22Rv1 (cell line): ENCODE measurements at regions not wholly inside any gene's neighbourhood (a gene's known extent, or its start where the extent isn't known, plus 50 kb on each side); places are given as distances from the start of the nearest gene placed in this dataset.

ENCODE experiments used
- H3K27ac ChIP-seq: fragments of 450-650 bp; 2 replicates; pipeline ENCODE4 v1.5.1; 2017
- ZFX ChIP-seq: fragments of 450-650 bp; IDR thresholded peaks from 2 replicates; pipeline ENCODE4 v1.6.1; 2017; ENCODE audit warnings: antibody characterized with exemption, borderline replicate concordance
- TF ChIP-seq, protein P1 (sequence below): fragments of 450-650 bp; IDR thresholded peaks from 2 replicates; pipeline ENCODE4 v1.5.1; 2017; ENCODE audit warnings: mild to moderate bottlenecking

DNA sequence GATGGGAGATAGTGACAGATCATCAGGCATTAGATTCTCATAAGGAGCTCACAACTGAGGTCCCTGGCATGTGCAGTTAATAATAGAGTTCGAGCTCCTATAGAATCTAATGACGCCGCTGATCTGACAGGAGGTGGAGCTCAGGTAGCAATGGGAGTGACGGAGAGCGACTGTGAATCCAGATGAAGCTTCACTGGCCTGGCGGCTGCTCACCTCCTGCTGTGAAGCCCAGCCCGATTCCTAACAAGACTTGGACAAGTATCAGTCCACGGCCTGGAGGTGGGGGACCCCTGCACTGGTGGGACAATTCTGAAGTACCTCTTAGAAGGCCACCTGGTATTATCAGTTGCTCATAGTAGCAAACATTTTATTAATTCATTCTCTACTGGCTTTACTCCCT lies 377.9 kb upstream of the ITGA1 start:
- no peak overlapping the region for H3K27ac ChIP-seq
- TF ChIP-seq, protein P1, sequence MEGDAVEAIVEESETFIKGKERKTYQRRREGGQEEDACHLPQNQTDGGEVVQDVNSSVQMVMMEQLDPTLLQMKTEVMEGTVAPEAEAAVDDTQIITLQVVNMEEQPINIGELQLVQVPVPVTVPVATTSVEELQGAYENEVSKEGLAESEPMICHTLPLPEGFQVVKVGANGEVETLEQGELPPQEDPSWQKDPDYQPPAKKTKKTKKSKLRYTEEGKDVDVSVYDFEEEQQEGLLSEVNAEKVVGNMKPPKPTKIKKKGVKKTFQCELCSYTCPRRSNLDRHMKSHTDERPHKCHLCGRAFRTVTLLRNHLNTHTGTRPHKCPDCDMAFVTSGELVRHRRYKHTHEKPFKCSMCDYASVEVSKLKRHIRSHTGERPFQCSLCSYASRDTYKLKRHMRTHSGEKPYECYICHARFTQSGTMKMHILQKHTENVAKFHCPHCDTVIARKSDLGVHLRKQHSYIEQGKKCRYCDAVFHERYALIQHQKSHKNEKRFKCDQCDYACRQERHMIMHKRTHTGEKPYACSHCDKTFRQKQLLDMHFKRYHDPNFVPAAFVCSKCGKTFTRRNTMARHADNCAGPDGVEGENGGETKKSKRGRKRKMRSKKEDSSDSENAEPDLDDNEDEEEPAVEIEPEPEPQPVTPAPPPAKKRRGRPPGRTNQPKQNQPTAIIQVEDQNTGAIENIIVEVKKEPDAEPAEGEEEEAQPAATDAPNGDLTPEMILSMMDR, result no peak
- TF ChIP-seq ZFX, result no peak

DNA sequence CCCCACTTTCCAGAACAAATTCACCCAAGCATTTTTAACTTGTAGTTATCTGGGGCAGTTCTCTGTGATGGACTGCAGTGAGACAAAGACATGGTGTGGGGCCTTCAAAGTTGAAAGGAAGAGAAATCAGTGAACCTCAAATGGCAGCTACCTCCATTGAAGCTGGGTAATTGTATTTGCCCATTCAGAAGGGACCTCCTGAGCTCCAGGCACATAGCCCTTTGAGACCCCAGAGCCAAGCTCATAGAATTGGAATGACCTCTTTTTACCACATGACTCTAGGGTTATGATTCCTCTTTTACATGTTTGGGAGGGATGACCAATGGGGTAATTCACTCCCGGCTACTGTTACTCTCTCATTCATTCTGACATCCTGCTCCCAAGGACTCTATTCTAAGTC lies 368.4 kb upstream of the ITGA1 start:
- no peak for TF ChIP-seq ZFX
- TF ChIP-seq, protein P1, result no peak
- no peak overlapping the region for H3K27ac ChIP-seq

DNA sequence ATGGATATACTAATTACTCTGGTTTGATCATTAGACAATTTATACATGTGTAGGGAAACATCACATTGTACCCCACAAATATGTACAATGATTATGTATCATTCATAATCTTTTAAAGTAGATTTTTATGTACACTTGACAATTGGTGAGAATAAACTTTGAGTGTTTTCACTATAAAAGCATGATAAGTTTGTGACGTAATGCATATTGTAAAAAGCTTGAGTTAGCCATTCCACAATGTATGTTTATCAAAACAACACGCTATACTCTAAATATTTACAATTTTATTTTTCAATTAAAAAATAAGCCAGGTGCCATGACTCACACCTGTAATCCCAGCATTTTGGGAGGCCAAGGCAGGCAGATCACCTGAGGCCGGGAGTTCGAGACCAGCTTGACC lies 360.1 kb upstream of the ITGA1 start:
- TF ChIP-seq, protein P1, result no peak
- no peak overlapping the region for H3K27ac ChIP-seq

DNA sequence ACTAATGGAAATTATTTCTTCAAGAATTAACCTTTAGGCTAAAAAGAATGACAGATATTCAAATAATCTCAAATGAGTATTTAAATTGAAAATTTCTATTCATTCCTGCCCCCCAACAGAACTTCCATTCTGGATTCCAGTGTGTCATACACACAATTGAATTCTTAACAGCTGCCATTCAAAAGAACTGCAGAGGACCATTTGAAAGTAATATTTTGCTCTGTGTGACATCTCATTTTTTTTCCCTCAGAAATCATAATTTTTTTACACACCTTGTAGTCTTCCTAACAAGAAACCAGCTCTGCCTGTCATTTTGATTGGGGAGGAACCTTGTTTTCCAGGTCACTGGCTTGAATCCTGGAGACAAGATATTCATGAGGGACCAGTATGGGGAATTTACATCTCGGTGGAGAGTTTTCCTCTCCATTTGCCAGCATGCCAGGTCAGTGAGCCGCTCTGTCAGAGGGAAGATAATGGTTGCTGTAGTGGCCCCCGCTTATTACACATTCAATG lies 358.7 kb upstream of the ITGA1 start:
- no peak overlapping the region for H3K27ac ChIP-seq
- TF ChIP-seq ZFX, result no peak
- TF ChIP-seq, protein P1, result no peak

DNA sequence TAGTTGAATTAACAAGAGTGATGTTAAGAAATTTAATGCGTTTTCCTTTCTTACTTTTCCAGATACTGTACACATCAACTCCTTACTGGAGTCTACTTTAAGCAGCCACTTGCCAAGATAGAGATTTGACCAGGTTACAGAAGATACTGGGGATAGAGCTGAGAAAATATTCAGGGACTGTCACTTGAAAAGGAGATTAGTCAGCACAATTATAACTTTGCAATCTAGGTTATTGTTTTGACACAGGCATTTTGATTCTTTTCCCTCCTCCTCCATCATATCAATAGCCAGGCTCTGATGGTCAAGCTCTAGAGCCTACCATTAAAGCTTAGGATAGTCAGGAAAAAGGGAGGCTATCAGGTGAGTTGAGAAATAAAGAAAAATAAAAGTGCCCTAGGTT lies 345.9 kb upstream of the ITGA1 start:
- no peak for TF ChIP-seq ZFX
- TF ChIP-seq, protein P1, result no peak
- H3K27ac ChIP-seq, result no peak overlapping the region

DNA sequence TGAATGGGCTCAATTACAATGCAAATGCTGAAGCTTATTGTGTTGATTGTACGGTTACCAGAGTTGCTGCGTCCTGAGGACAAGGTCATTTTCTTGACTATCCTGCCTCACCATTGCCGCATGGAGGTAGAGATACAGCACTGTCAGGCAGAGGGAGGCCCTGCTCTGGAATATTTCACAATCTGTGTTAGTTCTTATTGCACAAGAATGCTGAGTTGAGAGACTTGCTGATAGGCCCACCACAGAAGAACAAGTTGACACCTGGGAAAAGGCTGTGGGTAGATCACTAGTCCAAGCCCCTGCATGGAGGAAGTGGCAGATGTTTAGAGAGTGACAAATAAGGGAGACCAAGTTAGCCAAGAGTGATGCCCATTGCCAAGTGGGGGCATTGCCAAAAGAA lies 344.5 kb upstream of the ITGA1 start:
- no peak for TF ChIP-seq ZFX
- TF ChIP-seq, protein P1, result no peak

DNA sequence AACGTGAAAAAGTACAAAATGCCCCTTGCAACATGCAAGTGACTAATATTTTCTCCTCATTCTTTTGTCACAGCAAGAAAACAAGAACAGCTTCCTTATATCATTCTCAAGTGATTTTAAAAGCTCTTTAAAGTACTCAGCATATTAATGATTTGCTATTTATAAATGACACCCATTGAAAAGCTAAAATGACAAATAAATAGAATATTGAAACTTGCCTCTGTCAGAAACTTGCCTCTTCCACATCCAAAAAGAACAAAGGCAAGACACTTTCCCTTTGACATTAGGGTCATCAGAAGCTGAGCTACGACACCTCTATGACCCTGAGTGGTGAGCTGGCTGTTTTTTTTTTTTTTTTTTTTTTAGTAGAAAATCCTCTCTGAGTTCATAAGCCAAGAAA lies 339.6 kb upstream of the ITGA1 start:
- no peak for TF ChIP-seq ZFX

More for the DNA sequence above, 344.5 kb upstream of the ITGA1 start:
- no peak overlapping the region for H3K27ac ChIP-seq

DNA sequence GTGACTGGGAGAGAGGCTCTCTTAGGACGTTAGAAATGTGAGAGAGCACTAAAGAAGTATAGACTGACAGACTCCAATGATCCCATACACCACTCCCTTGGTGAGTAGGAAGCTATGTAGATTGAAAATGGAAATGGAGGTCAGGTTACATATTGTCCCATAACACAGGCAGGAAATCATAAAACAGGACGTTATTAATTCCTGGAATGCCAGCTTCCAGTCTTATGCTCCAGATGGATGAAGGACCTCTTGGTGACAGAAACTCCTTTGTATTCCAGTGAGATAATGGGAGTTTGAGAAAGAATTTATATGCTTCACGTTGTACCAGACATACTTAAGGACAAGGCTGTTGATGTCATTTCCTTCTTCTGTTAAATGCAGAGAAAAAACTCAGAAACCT lies 338.2 kb upstream of the ITGA1 start:
- no peak for TF ChIP-seq ZFX
- TF ChIP-seq, protein P1, result no peak
- no peak overlapping the region for H3K27ac ChIP-seq

More for the DNA sequence above, 339.6 kb upstream of the ITGA1 start:
- no peak overlapping the region for H3K27ac ChIP-seq
